Lung (tissue), 11 donors: ENCODE measurements at regions not wholly inside any gene's neighbourhood (a gene's known extent, or its start where the extent isn't known, plus 50 kb on each side); places are given as distances from the start of the nearest gene placed in this dataset.

Source experiments
- ATAC-seq: fragments of 200-7000 bp; cut with Tn5 transposase; one replicate; pipeline ENCODE4 v1.9.1; 2020; ENCODE audit warnings: moderate number of reproducible peaks; ENCODE audit not compliant: insufficient read depth, low FRiP score
- DNase-seq, 3 donors: peaks; one replicate each; pipeline ENCODE4 v3.0.0-alpha.2; 2013 to 2017
- H3K27ac ChIP-seq, 2 donors: one replicate each; pipeline ENCODE4 v1.5.1; 2013; ENCODE audit warnings: mild to moderate bottlenecking in 2 of 2, moderate library complexity in 2 of 2, control low read depth in 1 of 2, inconsistent platforms in 1 of 2, low read depth in 1 of 2, low read length in 1 of 2
- H3K27me3 ChIP-seq, 3 donors: one replicate each; pipeline ENCODE4 v1.5.1; 2013; ENCODE audit warnings: low read length in 2 of 3; ENCODE audit not compliant: control insufficient read depth in 3 of 3, insufficient read depth in 3 of 3
- H3K36me3 ChIP-seq, 4 donors: one replicate each; pipeline ENCODE4 v1.5.1; 2013; ENCODE audit warnings: low read length in 4 of 4, mild to moderate bottlenecking in 1 of 4, moderate library complexity in 1 of 4; ENCODE audit not compliant: control insufficient read depth in 4 of 4, insufficient read depth in 4 of 4
- H3K4me1 ChIP-seq, 5 donors: one replicate each; pipeline ENCODE4 v1.5.1; 2013; ENCODE audit warnings: low read length in 5 of 5, mild to moderate bottlenecking in 2 of 5, moderate library complexity in 1 of 5; ENCODE audit not compliant: control insufficient read depth in 5 of 5, insufficient read depth in 5 of 5
- H3K4me3 ChIP-seq: one replicate; pipeline ENCODE4 v1.5.1; 2013; ENCODE audit warnings: mild to moderate bottlenecking, control low read depth, moderate library complexity
- H3K9ac ChIP-seq, 2 donors: one replicate each; pipeline ENCODE4 v1.5.1; 2013; ENCODE audit warnings: low read length in 2 of 2, control low read depth in 1 of 2; ENCODE audit not compliant: insufficient read depth in 1 of 2
- H3K9me3 ChIP-seq, 4 donors: one replicate each; pipeline ENCODE4 v1.5.1; 2013; ENCODE audit warnings: low read length in 3 of 4, mild to moderate bottlenecking in 1 of 4, moderate library complexity in 1 of 4; ENCODE audit not compliant: control insufficient read depth in 4 of 4, insufficient read depth in 3 of 4
- WGBS, 2 donors: extraction: QIAGEN DNeasy Blood & Tissue Kit; methylation state at CpG; one replicate each; pipeline ENCODE4 v1.1.7; 2013; 5-methylcytosine and 5-hydroxymethylcytosine counted together
- TF ChIP-seq, protein P1 (sequence below): IDR thresholded peaks from 2 replicates; pipeline ENCODE4 v1.5.1; 2012; ENCODE audit warnings: mild to moderate bottlenecking; ENCODE audit errors: control extremely low read depth, extremely low read depth
- donor health status: control.
- donor health status: control.
- donor health status: Bipolar disorder and iron deficiency.
- donor health status: healthy.
- donor health status: DM: yes; HTN: yes; CAD: no.

GRCh38 chr2:138391946-138392345, 109.6 kb upstream of the SPOPL start:
- Histone ChIP-seq H3K9me3 (peaks cover 0 to 2% (median 0%) of the 10 kb centered on the region in 4 donors), H3K9ac (no peak overlapping the region), H3K36me3 (no peaks in the 10 kb centered on the region), H3K27ac (no peak overlapping the region), H3K4me1 (peaks cover 0 to 4% (median 0%) of the 10 kb centered on the region in 5 donors), H3K27me3 (no peaks in the 10 kb centered on the region), H3K4me3 (no peak overlapping the region)
- DNase-seq (no peak), ATAC-seq (no peak)
- 85 to 91% methylated on average over 5 of the region's 5 CpGs for WGBS, 2 donors
- TF ChIP-seq, protein P1, sequence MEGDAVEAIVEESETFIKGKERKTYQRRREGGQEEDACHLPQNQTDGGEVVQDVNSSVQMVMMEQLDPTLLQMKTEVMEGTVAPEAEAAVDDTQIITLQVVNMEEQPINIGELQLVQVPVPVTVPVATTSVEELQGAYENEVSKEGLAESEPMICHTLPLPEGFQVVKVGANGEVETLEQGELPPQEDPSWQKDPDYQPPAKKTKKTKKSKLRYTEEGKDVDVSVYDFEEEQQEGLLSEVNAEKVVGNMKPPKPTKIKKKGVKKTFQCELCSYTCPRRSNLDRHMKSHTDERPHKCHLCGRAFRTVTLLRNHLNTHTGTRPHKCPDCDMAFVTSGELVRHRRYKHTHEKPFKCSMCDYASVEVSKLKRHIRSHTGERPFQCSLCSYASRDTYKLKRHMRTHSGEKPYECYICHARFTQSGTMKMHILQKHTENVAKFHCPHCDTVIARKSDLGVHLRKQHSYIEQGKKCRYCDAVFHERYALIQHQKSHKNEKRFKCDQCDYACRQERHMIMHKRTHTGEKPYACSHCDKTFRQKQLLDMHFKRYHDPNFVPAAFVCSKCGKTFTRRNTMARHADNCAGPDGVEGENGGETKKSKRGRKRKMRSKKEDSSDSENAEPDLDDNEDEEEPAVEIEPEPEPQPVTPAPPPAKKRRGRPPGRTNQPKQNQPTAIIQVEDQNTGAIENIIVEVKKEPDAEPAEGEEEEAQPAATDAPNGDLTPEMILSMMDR: no peak

DNA sequence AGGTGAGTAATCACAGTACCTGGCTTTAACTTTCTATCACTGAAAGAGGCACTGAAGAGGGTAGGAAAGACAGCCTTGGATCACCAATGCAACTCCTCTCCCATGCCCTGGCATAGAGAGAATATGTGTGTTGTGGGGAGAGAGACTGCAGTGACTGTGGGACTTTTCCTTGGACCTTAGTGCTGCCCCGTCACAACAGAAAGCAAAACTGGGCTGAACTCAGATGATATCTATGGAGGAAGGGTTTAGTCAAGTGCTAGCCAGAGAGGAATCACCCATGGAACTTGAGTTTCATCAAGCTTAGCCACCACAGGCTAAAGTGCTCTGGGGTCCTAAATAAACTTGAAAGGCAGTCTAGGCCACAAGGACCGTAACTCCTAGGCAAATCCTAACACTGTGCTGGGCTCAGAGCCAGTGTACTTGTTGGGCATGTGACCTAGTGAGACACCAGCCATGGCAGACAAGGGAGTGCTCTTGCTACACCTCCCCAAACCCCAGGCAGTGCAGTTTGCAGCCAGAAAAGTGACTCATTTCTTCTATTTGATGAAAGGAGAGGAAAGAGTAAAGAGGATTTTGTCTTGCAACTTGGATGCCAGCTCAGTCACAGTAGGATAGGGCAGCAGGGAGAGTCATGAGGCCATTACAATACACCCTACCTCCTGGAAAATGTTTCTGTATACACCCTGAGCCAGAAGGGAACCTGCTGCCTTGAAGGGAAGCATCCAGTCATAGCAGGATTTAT, 105.8 kb upstream of the SPOPL start:
- Histone ChIP-seq H3K9me3 (peaks cover 0 to 2% (median 0%) of the 10 kb centered on the region in 4 donors), H3K9ac (no peak overlapping the region), H3K4me3 (no peak overlapping the region), H3K36me3 (no peaks in the 10 kb centered on the region), H3K4me1 (no peaks in the 10 kb centered on the region), H3K27ac (no peak overlapping the region), H3K27me3 (no peaks in the 10 kb centered on the region)
- WGBS, 2 donors: 82 to 94% methylated on average over 2 of the region's 2 CpGs
- no peak for ATAC-seq
- DNase-seq: no peak
- TF ChIP-seq, protein P1: no peak

GRCh38 chr2:138396843-138397242, 104.7 kb upstream of the SPOPL start:
- no peak overlapping the region for H3K9ac ChIP-seq
- no peaks in the 10 kb centered on the region for H3K27me3 ChIP-seq
- DNase-seq: no peak
- TF ChIP-seq, protein P1: no peak
- H3K27ac ChIP-seq: no peak overlapping the region
- no peak for ATAC-seq
- WGBS, 2 donors: 95 to 98% methylated on average over 3 of the region's 3 CpGs
- no peaks in the 10 kb centered on the region for H3K4me1 ChIP-seq
- H3K4me3 ChIP-seq: no peak overlapping the region
- H3K36me3 ChIP-seq: no peaks in the 10 kb centered on the region
- peaks cover 0 to 2% (median 0%) of the 10 kb centered on the region in 4 donors for H3K9me3 ChIP-seq

DNA sequence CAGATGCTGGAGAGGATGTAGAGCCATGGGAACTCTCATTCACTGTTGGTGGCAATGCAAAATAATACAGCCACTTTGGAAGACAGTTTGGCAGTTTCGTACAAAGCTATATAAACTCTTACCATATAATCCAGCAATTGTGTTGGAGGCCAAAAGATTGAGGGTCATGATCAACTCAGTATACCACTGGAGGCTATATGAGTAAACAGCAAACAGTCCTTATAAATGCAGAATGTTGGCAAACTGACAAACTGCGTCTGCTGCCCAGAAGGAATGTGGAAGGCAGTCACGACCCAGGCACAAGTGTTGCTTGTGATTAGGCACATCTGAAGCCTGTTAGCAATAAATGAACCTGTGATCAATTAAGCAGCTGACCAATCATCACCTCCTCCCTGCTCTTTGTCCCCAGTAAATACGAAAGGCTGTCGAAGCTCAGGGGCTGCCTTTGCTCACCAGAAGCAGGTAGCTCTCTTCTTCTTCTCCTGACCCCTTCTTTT, 98.1 kb upstream of the SPOPL start:
- no peak overlapping the region for H3K27ac ChIP-seq
- ATAC-seq: no peak
- no peak overlapping the region for H3K9ac ChIP-seq
- no peak overlapping the region for H3K4me3 ChIP-seq
- no peaks in the 10 kb centered on the region for H3K4me1 ChIP-seq
- H3K9me3 ChIP-seq: no peaks in the 10 kb centered on the region
- TF ChIP-seq, protein P1: no peak
- no peaks in the 10 kb centered on the region for H3K36me3 ChIP-seq
- no peak for DNase-seq
- WGBS, 2 donors: 80 to 89% methylated on average over 5 of the region's 5 CpGs
- H3K27me3 ChIP-seq: no peaks in the 10 kb centered on the region
